ENCODE measurements at regions not wholly inside any gene's neighbourhood (a gene's known extent, or its start where the extent isn't known, plus 50 kb on each side); places are given as distances from the start of the nearest gene placed in this dataset.

- no peak for TF ChIP-seq CTCF (IDR thresholded peaks at IDR 0.05)
- TF ChIP-seq POLR2A (IDR thresholded peaks at IDR 0.05): no peak
Observed at GRCh38 chr2:65930259-65930658, 497.9 kb upstream of the SPRED2 start.
